ENCODE measurements at regions not wholly inside any gene's neighbourhood (a gene's known extent, or its start where the extent isn't known, plus 50 kb on each side); places are given as distances from the start of the nearest gene placed in this dataset.
"Not testable (repeated sequence)": the region's sequence is repeated elsewhere in the genome, so short reads cannot be mapped to it uniquely, and the experiment has no call there.

DNA sequence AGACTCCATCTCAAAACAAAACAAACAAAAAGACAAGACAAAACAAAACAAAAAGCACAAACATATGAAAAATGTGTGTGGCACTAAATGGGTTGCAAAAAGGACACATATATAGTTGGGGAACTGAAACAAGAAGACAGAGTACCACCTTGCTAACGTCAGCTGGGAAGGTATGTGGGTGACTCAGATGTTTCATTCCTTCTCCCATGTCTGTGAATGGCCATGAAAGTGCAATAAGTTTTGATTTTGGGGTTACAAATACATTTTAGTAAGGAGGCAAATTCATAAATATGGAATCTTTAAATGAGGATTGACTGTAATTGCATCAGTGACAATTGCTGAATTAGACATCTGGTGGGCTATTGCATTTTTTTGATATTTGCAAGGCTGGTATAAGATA is 81.6 kb upstream of the KLF4 start:
- 50 to 59% methylated on average over 1 of the region's 1 CpG for WGBS, 2 donors
- H3K4me1 ChIP-seq: no peaks in the 10 kb centered on the region
- no peak for TF ChIP-seq POLR2A (IDR thresholded peaks at IDR 0.05)
- TF ChIP-seq, protein P1, sequence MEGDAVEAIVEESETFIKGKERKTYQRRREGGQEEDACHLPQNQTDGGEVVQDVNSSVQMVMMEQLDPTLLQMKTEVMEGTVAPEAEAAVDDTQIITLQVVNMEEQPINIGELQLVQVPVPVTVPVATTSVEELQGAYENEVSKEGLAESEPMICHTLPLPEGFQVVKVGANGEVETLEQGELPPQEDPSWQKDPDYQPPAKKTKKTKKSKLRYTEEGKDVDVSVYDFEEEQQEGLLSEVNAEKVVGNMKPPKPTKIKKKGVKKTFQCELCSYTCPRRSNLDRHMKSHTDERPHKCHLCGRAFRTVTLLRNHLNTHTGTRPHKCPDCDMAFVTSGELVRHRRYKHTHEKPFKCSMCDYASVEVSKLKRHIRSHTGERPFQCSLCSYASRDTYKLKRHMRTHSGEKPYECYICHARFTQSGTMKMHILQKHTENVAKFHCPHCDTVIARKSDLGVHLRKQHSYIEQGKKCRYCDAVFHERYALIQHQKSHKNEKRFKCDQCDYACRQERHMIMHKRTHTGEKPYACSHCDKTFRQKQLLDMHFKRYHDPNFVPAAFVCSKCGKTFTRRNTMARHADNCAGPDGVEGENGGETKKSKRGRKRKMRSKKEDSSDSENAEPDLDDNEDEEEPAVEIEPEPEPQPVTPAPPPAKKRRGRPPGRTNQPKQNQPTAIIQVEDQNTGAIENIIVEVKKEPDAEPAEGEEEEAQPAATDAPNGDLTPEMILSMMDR (IDR thresholded peaks at IDR 0.05): no peak
- no peak overlapping the region for H3K27ac ChIP-seq
- H3K27me3 ChIP-seq: no peaks in the 10 kb centered on the region
- no peak for DNase-seq
- intact Hi-C loops (cut with DNase I): no loop called here
- H3K9me3 ChIP-seq: no peaks in the 10 kb centered on the region
- H3K36me3 ChIP-seq: no peaks in the 10 kb centered on the region
- no peak overlapping the region for H3K4me3 ChIP-seq

DNA sequence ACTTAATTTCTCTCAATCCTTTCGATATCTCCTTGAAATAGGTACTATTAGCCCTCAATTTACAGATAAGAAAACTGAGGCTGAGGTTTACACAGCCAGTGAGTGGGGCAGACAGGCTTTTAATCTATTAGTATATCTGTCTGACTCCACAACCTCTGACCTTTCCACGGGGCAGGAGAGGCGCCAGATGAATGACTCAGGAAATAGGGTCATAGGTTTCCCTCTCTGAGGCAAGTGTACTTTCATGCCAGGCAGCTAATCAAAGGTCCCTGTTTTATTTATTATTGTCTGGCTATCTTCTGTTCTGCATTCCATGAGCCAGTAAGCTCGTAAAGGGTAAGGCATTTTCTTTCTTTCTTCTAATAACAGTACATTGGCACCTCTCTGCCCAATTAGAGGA is 79.6 kb upstream of the KLF4 start:
- 55% methylated on average over 4 of the region's 4 CpGs for WGBS, 2 donors
- no peak overlapping the region for H3K4me3 ChIP-seq
- TF ChIP-seq POLR2A (IDR thresholded peaks at IDR 0.05): no peak
- TF ChIP-seq, protein P1 (IDR thresholded peaks at IDR 0.05): no peak
- intact Hi-C loops (cut with DNase I): no loop called here
- no peak overlapping the region for H3K27ac ChIP-seq
- H3K27me3 ChIP-seq: no peaks in the 10 kb centered on the region
- no peaks in the 10 kb centered on the region for H3K9me3 ChIP-seq
- no peaks in the 10 kb centered on the region for H3K4me1 ChIP-seq
- no peaks in the 10 kb centered on the region for H3K36me3 ChIP-seq
- no peak for DNase-seq

DNA sequence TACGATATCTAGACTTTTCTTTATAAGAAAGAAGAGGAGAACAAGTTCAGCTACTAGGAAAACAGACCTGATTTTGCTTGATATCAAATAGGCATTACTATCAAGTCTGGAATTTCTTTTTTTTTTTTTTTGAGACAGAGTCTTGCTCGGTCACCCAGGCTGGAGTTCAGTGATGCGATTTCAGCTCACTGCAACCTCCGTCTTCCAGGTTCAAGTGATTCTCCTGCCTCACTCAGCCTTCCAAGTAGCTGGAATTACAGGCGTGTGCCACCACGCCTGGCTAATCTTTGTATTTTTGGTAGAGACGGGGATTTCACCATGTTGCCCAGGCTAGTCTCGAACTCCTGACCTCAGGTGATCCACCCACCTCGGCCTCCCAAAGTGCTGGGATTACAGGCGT is 78.8 kb upstream of the KLF4 start:
- H3K9me3 ChIP-seq; H3K36me3 ChIP-seq; H3K4me1 ChIP-seq; DNase-seq; H3K4me3 ChIP-seq; H3K27ac ChIP-seq; intact Hi-C loops (cut with DNase I); H3K27me3 ChIP-seq: not testable (repeated sequence)
- WGBS, 2 donors: 62 to 70% methylated on average over 7 to 10 of the region's 10 CpGs

DNA sequence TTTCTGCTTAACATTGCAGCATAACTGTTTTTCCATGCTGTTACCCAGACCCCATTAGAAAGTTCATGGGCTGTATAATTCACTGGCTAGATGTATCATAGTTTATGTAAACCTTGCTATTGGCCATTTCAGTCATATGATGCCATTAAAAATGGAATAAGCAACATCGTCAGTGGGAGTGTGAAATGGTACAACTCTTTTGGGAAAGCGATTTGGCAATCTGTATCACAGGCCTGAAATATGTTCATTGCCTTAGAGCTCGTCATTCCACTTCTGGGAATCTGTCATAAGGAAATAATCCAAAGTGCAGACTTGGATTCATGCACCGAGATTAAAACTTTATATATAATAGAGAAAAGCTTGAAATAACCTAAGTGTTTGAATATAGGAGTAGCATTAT is 77.9 kb upstream of the KLF4 start:
- H3K4me3 ChIP-seq: no peak overlapping the region
- no peak overlapping the region for H3K27ac ChIP-seq
- TF ChIP-seq POLR2A (IDR thresholded peaks at IDR 0.05): no peak
- TF ChIP-seq, protein P1 (IDR thresholded peaks at IDR 0.05): no peak
- H3K36me3 ChIP-seq: no peaks in the 10 kb centered on the region
- intact Hi-C loops (cut with DNase I): no loop called here
- WGBS, 2 donors: 77 to 87% methylated on average over 4 of the region's 4 CpGs
- no peaks in the 10 kb centered on the region for H3K27me3 ChIP-seq
- no peaks in the 10 kb centered on the region for H3K4me1 ChIP-seq
- DNase-seq: no peak
- H3K9me3 ChIP-seq: no peaks in the 10 kb centered on the region

DNA sequence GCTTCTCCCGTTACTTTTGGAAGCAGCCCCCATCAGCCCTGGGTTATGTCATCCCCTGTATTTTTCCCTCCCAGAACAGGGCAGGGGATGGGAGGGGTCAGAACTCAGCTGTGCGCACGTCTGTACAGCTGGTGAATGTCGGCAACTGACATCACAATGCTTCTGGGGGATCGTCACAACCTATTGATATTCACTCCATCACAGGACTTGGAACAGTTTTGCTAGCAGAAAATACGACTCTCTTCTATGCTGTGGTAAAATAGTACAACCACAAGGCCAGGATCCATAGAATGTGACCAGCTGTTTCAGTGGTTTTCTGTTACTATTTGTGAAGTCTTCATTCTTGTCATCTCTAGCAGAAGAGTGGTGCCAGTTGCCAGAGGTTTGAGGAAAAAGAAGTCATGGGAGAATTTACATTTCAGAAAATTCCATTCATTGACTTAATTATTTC is 77.1 kb upstream of the KLF4 start:
- TF ChIP-seq, protein P1 (IDR thresholded peaks at IDR 0.05): no peak
- TF ChIP-seq POLR2A (IDR thresholded peaks at IDR 0.05): no peak
- intact Hi-C loops (cut with DNase I): no loop called here
- Histone ChIP-seq H3K4me3 (no peak overlapping the region), H3K27me3 (no peaks in the 10 kb centered on the region), H3K36me3 (no peaks in the 10 kb centered on the region), H3K4me1 (no peaks in the 10 kb centered on the region), H3K27ac (no peak overlapping the region), H3K9me3 (no peaks in the 10 kb centered on the region)
- DNase-seq: no peak
- 68 to 72% methylated on average over 5 to 6 of the region's 6 CpGs for WGBS, 2 donors

DNA sequence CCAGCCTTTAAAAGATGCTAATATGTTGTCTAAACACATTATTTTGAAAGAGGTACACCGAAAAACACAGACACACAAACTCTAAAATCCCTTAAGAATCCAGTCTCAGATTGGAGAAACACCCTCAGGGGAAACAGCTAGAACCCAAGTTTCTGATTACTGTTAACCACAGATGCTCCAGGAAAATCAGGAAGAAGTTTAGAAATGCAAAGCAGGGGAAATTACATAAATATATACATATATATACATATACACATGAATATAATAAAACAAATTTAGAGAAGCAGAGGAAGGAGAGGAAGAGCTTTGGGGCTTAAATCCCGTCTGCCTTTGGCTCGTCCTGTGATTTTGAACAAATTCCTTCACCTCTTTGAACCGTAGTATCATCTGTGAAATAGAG is 73.2 kb upstream of the KLF4 start:
- Histone ChIP-seq H3K36me3 (no peaks in the 10 kb centered on the region), H3K4me1 (no peaks in the 10 kb centered on the region), H3K27me3 (no peaks in the 10 kb centered on the region), H3K4me3 (no peak overlapping the region), H3K27ac (no peak overlapping the region), H3K9me3 (no peaks in the 10 kb centered on the region)
- DNase-seq: no peak
- intact Hi-C loops (cut with DNase I): no loop called here
- TF ChIP-seq, protein P1 (IDR thresholded peaks at IDR 0.05): no peak
- WGBS, 2 donors: 75 to 84% methylated on average over 4 of the region's 4 CpGs
